ENCODE measurements at regions not wholly inside any gene's neighbourhood (a gene's known extent, or its start where the extent isn't known, plus 50 kb on each side); places are given as distances from the start of the nearest gene placed in this dataset.

GRCh38 chr20:40631119-40631631 is 57.9 kb downstream of the MAFB start:
- TF ChIP-seq CTCF (IDR thresholded peaks at IDR 0.05) = no peak
- no peak for TF ChIP-seq POLR2A (IDR thresholded peaks at IDR 0.05)
- TF ChIP-seq POLR2AphosphoS5 (IDR thresholded peaks at IDR 0.05) = no peak
- no peak for TF ChIP-seq EP300 (IDR thresholded peaks at IDR 0.05)
